ENCODE measurements at regions not wholly inside any gene's neighbourhood (a gene's known extent, or its start where the extent isn't known, plus 50 kb on each side); places are given as distances from the start of the nearest gene placed in this dataset.

GRCh38 chr9:90546200-90546599 lies 96.4 kb downstream of the DIRAS2 start:
- TF ChIP-seq EZH2 (IDR thresholded peaks at IDR 0.05; ENCODE audit: borderline replicate concordance, low read depth, low read length, poor library complexity, severe bottlenecking): no peak
- TF ChIP-seq, protein P1, sequence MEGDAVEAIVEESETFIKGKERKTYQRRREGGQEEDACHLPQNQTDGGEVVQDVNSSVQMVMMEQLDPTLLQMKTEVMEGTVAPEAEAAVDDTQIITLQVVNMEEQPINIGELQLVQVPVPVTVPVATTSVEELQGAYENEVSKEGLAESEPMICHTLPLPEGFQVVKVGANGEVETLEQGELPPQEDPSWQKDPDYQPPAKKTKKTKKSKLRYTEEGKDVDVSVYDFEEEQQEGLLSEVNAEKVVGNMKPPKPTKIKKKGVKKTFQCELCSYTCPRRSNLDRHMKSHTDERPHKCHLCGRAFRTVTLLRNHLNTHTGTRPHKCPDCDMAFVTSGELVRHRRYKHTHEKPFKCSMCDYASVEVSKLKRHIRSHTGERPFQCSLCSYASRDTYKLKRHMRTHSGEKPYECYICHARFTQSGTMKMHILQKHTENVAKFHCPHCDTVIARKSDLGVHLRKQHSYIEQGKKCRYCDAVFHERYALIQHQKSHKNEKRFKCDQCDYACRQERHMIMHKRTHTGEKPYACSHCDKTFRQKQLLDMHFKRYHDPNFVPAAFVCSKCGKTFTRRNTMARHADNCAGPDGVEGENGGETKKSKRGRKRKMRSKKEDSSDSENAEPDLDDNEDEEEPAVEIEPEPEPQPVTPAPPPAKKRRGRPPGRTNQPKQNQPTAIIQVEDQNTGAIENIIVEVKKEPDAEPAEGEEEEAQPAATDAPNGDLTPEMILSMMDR (conservative IDR thresholded peaks at IDR 0.05; ENCODE audit: low read depth, low read length): no peak
